Heart left ventricle (tissue), 16 donors: ENCODE measurements at regions not wholly inside any gene's neighbourhood (a gene's known extent, or its start where the extent isn't known, plus 50 kb on each side); places are given as distances from the start of the nearest gene placed in this dataset.

ENCODE experiments used
- ATAC-seq, 4 donors: fragments of 200-7000 bp; cut with Tn5 transposase; one replicate each; pipeline ENCODE4 v1.9.1; 2020 to 2022; ENCODE audit warnings: moderate library complexity in 4 of 4, mild to moderate bottlenecking in 3 of 4, moderate number of reproducible peaks in 1 of 4
- DNase-seq, 5 donors: peaks; one replicate each; pipeline ENCODE4 v3.0.0-alpha.2; 2020
- H3K27ac ChIP-seq, 12 donors: fragments of 200-600 bp; sonication (generic) in 4 of 12; one replicate each; pipeline versions ENCODE4 v1.5.0 to v1.8.0; 2016 to 2022; ENCODE audit warnings: mild to moderate bottlenecking in 2 of 12
- H3K27me3 ChIP-seq, 9 donors: fragments of 200-600 bp; sonication (generic) in 2 of 9; one replicate each; pipeline versions ENCODE4 v1.5.1 to v1.8.0; 2016 to 2022; ENCODE audit warnings: mild to moderate bottlenecking in 3 of 9
- H3K36me3 ChIP-seq, 9 donors: fragments of 200-600 bp; sonication (generic) in 2 of 9; one replicate each; pipeline versions ENCODE4 v1.5.0 to v1.8.0; 2018 to 2022; ENCODE audit warnings: mild to moderate bottlenecking in 2 of 9
- H3K4me1 ChIP-seq, 12 donors: fragments of 200-600 bp; sonication (generic) in 4 of 12; one replicate each; pipeline versions ENCODE4 v1.5.0 to v1.8.0; 2016 to 2022; ENCODE audit warnings: mild to moderate bottlenecking in 3 of 12
- H3K4me3 ChIP-seq, 12 donors: fragments of 200-600 bp; sonication (generic) in 4 of 12; one replicate each; pipeline versions ENCODE4 v1.5.0 to v1.8.0; 2017 to 2022; ENCODE audit warnings: mild to moderate bottlenecking in 9 of 12, moderate library complexity in 4 of 12
- H3K9me3 ChIP-seq, 12 donors: fragments of 200-600 bp; sonication (generic) in 4 of 12; one replicate each; pipeline versions ENCODE4 v1.5.0 to v1.8.0; 2016 to 2022; ENCODE audit warnings: mild to moderate bottlenecking in 1 of 12
- CTCF ChIP-seq, 12 donors: fragments of 200-600 bp; sonication (generic) in 4 of 12; IDR thresholded peaks; one replicate each; pipeline versions ENCODE4 v1.5.0 to v1.8.0; 2018 to 2022; ENCODE audit warnings: antibody characterized with exemption in 12 of 12, mild to moderate bottlenecking in 5 of 12
- POLR2A ChIP-seq, 2 donors: fragments of 450-650 bp; IDR thresholded peaks; one replicate each; pipeline ENCODE4 v1.6.1; 2017; ENCODE audit warnings: antibody characterized with exemption in 2 of 2, mild to moderate bottlenecking in 2 of 2, moderate library complexity in 2 of 2
- WGBS, 4 donors: extraction: QIAGEN DNeasy Blood & Tissue Kit in 2 of 4; methylation state at CpG; one replicate each; pipeline versions ENCODE4 v1.1.5 to v1.1.7; 2013 to 2018; 5-methylcytosine and 5-hydroxymethylcytosine counted together
- intact Hi-C, 10 donors: fragments of 100-400 bp; cut with DNase I; formaldehyde crosslinking; loops; one replicate each; pipeline versions ENCODE4 v1.11.1 to v1.14.2; 2022
- donor health status: ischemic (EF 13 %, LVEDD 7.1; RV severe dilation, severe dysfunction).
- donor health status: healthy with polysubstance abuse.
- donor health status: DM: no; HTN: yes; CAD: no.
- donor health status: DM: no; HTN: no; CAD: no.
- donor health status: ischemic (EF 25% LVEDD 6.9; RV normal size, moderate dysfunction).
- donor health status: ischemic (EF 25% LVEDD 5.7; RV mildly dilated, moderate dysfunction).
- donor health status: healthy.
- donor health status: DM: yes; HTN: yes; CAD: no.
- donor health status: ischemic (EF 35%, LVEDD 5.7; RV mildly dilated, moderate dysfunction).
- donor health status: nonischemic (EF 11% LVEDD 7.7; RV severe dilation, severe dysfunction).
- donor health status: DM: yes; HTN: yes; CAD: no.
- donor health status: PGD.
- donor health status: ischemic (EF 29% LVEDD 5.4; RV normal size, mild dysfunction).
- donor health status: nonischemic (EF 23%, LVEDD 6.1; RV moderate dilation, normal function).

GRCh38 chr12:83996671-83997070, 915.9 kb downstream of the SLC6A15 start:
- H3K4me1 ChIP-seq, result no peaks in the 10 kb centered on the region
- H3K4me3 ChIP-seq, result no peak overlapping the region
- H3K36me3 ChIP-seq, result no peaks in the 10 kb centered on the region
- no peak overlapping the region for H3K27ac ChIP-seq
- 75 to 93% (median 83%) methylated on average over 1 of the region's 1 CpG for WGBS, 4 donors
- ATAC-seq (no peak), DNase-seq (no peak)
- no peak for TF ChIP-seq POLR2A (IDR thresholded peaks at IDR 0.05)
- H3K27me3 ChIP-seq, result no peaks in the 10 kb centered on the region
- peaks cover 0 to 21% (median 0%) of the 10 kb centered on the region in 12 donors for H3K9me3 ChIP-seq
- intact Hi-C loops, result no loop called here

GRCh38 chr12:83985084-83985483, 927.5 kb downstream of the SLC6A15 start:
- Histone ChIP-seq H3K27me3 (no peaks in the 10 kb centered on the region), H3K4me1 (no peaks in the 10 kb centered on the region), H3K4me3 (no peak overlapping the region), H3K9me3 (no peaks in the 10 kb centered on the region), H3K27ac (no peak overlapping the region), H3K36me3 (no peaks in the 10 kb centered on the region)
- intact Hi-C loops, result no loop called here
- no peak for TF ChIP-seq CTCF (IDR thresholded peaks at IDR 0.05)
- no peak for TF ChIP-seq POLR2A (IDR thresholded peaks at IDR 0.05)
- no peak for DNase-seq
- 85 to 92% (median 86%) methylated on average over 2 of the region's 2 CpGs for WGBS, 4 donors
- no peak for ATAC-seq

GRCh38 chr12:83980398-83980797, 932.2 kb downstream of the SLC6A15 start:
- TF ChIP-seq CTCF (IDR thresholded peaks at IDR 0.05) (no peak), POLR2A (IDR thresholded peaks at IDR 0.05) (no peak)
- H3K9me3 ChIP-seq, result no peaks in the 10 kb centered on the region
- intact Hi-C loops, result no loop called here
- no peaks in the 10 kb centered on the region for H3K36me3 ChIP-seq
- H3K4me3 ChIP-seq, result no peak overlapping the region
- ATAC-seq (no peak), DNase-seq (no peak)
- no peaks in the 10 kb centered on the region for H3K4me1 ChIP-seq
- no peaks in the 10 kb centered on the region for H3K27me3 ChIP-seq
- H3K27ac ChIP-seq, result no peak overlapping the region

- Histone ChIP-seq H3K4me3 (no peak overlapping the region), H3K4me1 (no peaks in the 10 kb centered on the region), H3K9me3 (no peaks in the 10 kb centered on the region), H3K36me3 (no peaks in the 10 kb centered on the region), H3K27ac (no peak overlapping the region), H3K27me3 (no peaks in the 10 kb centered on the region)
- intact Hi-C loops, result no loop called here
- 77 to 89% (median 83%) methylated on average over 2 of the region's 2 CpGs for WGBS, 4 donors
- ATAC-seq (no peak), DNase-seq (no peak)
- no peak for TF ChIP-seq POLR2A (IDR thresholded peaks at IDR 0.05)
- no peak for TF ChIP-seq CTCF (IDR thresholded peaks at IDR 0.05)
These were observed 932.8 kb downstream of the SLC6A15 start for GRCh38 chr12:83979785-83980184.

GRCh38 chr12:83971781-83972180, 940.8 kb downstream of the SLC6A15 start:
- Histone ChIP-seq H3K27ac (no peak overlapping the region), H3K36me3 (no peaks in the 10 kb centered on the region), H3K9me3 (peaks cover 0 to 4% (median 0%) of the 10 kb centered on the region in 12 donors), H3K4me3 (no peak overlapping the region), H3K27me3 (no peaks in the 10 kb centered on the region), H3K4me1 (no peaks in the 10 kb centered on the region)
- TF ChIP-seq POLR2A (IDR thresholded peaks at IDR 0.05) (no peak), CTCF (IDR thresholded peaks at IDR 0.05) (no peak)
- intact Hi-C loops, result no loop called here
- 87 to 95% (median 90%) methylated on average over 3 of the region's 3 CpGs for WGBS, 4 donors
- DNase-seq (no peak), ATAC-seq (no peak)
